Left lobe of liver (tissue), 2 donors: ENCODE measurements at regions not wholly inside any gene's neighbourhood (a gene's known extent, or its start where the extent isn't known, plus 50 kb on each side); places are given as distances from the start of the nearest gene placed in this dataset.
A peak's percentile ranks its signal among the peaks of the same experiment; 100 is the strongest.

ENCODE experiments used
- ATAC-seq: fragments of 200-7000 bp; cut with Tn5 transposase; one replicate; pipeline ENCODE4 v1.9.1; 2020; ENCODE audit warnings: mild to moderate bottlenecking, moderate library complexity
- DNase-seq: peaks from one replicate; pipeline ENCODE4 v3.0.0-alpha.2; 2020; ENCODE audit warnings: low spot score
- donor health status: DM: no; HTN: no; CAD: no; lungs with moderate emphysema.
- donor health status: DM: no; HTN: yes; CAD: no.

GRCh38 chr12:53803194-53803593 is 51.4 kb upstream of the CISTR start:
- ATAC-seq: no peak
- DNase-seq: no peak

DNA sequence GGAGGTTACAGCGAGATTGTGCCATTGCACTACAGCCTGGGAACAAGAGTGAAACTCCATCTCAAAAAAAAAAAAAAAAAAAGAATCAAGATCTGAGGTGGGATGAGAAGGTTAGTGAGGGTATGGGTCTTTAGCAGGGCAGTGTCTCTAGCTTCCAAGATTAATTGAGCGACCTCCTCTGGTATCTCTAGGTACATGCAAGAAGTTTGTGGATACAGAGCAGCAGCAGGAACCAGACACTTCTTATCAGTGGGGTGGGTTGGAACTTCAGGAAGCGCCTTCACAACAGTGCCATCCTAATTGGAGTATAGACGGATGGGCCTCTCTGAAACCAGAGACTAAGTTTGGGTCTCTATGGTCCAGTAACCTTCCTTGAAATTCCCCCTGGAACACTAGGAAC is 51.9 kb upstream of the CISTR start:
- DNase-seq (no peak), ATAC-seq (no peak)

DNA sequence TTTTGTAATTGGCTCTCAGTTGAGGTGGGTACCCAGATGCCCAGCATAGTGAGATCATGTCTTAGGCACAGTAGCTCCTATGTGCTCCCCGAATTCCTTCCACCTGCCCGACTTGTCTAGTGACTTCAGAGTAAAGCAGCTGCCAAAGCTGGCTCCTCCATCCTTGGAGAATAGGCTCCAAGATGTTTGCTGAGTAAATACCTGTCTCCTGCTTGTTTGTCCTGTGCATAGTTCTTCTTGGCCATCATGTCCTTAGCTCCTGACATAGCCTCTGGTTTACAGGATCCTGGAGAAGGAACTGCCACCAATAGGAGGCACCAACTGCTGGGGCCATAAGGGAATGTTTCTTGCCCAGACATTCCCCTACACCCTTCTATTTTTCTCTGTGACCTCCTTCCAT is 52.6 kb upstream of the CISTR start:
- ATAC-seq (no peak), DNase-seq (no peak)

GRCh38 chr12:53805067-53805466 is 53.3 kb upstream of the CISTR start:
- ATAC-seq: no peak
- no peak for DNase-seq

DNA sequence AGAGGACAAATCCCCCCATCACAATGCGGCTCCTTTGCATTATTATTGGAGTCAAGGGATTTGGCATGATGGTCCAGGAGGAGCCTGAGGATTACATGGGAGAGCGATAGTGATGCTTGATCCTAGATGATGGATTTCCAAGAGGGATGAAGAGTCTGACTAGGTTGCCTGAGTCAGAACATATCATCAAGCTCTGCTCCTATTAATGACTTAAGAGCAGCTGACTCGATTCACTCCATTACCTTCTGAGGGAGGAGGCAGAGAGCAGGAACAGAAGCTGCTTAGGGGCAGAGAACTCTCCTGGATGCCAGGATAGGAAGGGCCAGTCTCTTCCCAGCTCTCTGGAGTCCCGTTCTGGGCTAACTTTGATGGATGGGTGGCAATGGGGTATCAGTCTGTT is 54.0 kb upstream of the CISTR start:
- DNase-seq (no peak), ATAC-seq (no peak)

GRCh38 chr12:53806721-53807120 is 54.9 kb upstream of the CISTR start:
- no peak for ATAC-seq
- DNase-seq: no peak

- DNase-seq (no peak), ATAC-seq (no peak)
Measured at GRCh38 chr12:53807322-53807860, 55.6 kb upstream of the CISTR start.

GRCh38 chr12:53808023-53808705 is 56.4 kb upstream of the CISTR start:
- peak; percentile 66 for DNase-seq
- peak; percentile 98 for ATAC-seq

GRCh38 chr12:53809005-53809404 is 57.2 kb upstream of the CISTR start:
- ATAC-seq (no peak), DNase-seq (no peak)

- ATAC-seq (no peak), DNase-seq (no peak)
Measured at GRCh38 chr12:53810950-53811349, 59.2 kb upstream of the CISTR start.

GRCh38 chr12:53811606-53812005 is 59.8 kb upstream of the CISTR start:
- ATAC-seq: no peak
- no peak for DNase-seq

- DNase-seq (no peak), ATAC-seq (no peak)
Measured at GRCh38 chr12:53816360-53817020, 64.7 kb upstream of the CISTR start.

DNA sequence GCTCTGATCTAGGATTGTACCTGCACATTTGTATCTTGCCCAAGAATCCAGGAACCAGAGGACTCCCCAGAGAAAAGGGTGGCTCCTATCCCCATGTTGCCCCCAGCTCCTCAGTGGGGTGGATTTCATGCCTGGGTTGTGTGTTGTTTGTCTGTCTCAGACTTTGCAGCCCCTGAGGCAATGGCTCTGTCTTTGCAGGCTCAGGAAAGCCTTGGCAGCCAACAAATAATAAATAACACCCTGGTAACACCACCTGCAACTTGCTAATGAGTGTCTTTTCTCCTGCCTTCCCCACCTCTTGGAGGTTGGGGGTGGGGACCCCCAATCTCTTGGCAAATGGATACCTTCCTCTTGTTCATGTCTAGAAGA is 65.2 kb upstream of the CISTR start:
- ATAC-seq (no peak), DNase-seq (no peak)

- ATAC-seq (no peak), DNase-seq (no peak)
Measured at GRCh38 chr12:53820514-53821306, 68.9 kb upstream of the CISTR start.

GRCh38 chr12:53824001-53824712 is 72.4 kb upstream of the CISTR start:
- ATAC-seq (no peak), DNase-seq (no peak)

- ATAC-seq: peak; percentile 97
- DNase-seq: peak; percentile 74
Measured at GRCh38 chr12:53825246-53826081, 73.7 kb upstream of the CISTR start.

DNA sequence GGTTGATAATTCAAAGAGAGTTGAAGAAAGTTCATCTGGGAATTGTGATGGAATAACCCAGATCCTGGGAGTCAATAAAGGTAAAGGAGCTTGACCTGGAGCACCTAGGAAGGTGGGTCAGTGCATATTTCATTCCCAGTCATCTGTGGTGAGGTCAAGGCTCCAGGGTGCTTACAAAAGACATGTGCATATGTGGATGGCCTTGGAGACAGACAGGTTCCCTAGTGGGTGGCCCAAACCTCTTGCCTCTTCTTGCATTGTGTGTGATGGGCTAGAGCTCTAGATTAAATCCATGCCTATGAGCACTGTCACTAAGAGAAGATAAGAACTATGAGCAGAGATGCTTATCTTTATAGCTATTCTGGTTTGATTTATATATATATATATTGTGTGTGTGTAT is 75.5 kb upstream of the CISTR start:
- ATAC-seq (no peak), DNase-seq (no peak)

- no peak for DNase-seq
- no peak for ATAC-seq
Measured at GRCh38 chr12:53828598-53828997, 76.8 kb upstream of the CISTR start.

DNA sequence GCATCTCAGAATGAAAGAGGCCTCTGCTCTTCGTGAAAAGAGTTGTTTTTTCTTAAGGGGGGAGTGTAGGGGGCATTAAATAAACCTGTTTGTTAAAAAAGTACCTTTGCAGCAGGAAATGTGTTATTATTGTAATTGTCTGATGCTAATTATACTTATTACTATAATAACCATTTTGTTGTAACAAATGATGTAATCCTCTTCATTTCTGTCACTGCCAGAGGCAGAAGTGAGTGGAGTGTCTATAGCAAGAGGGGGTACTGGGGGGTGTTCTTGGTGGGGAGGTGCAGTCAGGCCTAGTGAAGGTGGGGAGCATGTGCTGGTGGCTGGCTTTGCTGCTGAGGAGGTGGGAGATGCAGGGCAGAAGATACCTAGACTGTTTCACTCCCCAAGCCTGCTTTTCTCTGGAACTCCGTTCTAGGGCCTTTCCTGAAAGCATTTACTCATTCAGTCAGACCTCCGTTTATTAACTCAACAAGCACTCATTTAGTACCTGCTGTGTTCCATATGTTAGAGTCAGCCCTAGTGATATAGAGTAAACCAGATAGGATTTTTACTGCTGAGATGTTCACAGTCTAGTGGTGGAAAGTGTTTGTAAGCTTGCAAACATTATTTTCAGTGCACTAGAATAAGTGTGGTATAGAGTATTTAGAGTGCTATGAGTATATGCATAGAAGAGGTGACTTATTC is 77.5 kb upstream of the CISTR start:
- ATAC-seq (no peak), DNase-seq (no peak)

DNA sequence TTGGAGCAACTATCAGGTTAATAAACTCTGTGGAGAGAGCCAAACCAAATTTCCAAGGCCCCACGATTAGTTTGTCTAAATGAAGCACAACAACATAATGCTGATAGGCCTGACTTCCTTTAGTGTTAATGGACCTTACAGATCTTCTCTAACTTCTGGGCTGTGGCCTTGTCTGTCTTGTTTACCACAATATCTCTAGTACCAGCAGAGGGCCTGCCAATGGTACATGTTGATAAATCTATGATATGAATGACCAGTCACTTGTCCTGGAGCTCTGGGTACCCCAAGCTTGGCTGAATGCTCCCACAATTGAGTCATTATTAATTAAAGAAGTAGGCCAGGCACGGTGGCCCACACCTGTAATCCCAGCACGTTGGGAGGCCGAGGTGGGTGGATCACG is 78.9 kb upstream of the CISTR start:
- ATAC-seq (no peak), DNase-seq (no peak)
